HEK293 (cell line): ENCODE measurements at regions not wholly inside any gene's neighbourhood (a gene's known extent, or its start where the extent isn't known, plus 50 kb on each side); places are given as distances from the start of the nearest gene placed in this dataset.

ENCODE experiments used
- CTCF ChIA-PET: fragments of 350-600 bp; formaldehyde crosslinking; extraction: SDS; loops from one replicate; lab custom pipeline; 2021; ENCODE audit warnings: antibody characterized with exemption; lab: Yijun Ruan, JAX
- POLR2A ChIA-PET: fragments of 300-600 bp; formaldehyde crosslinking; extraction: SDS; loops from one replicate; lab custom pipeline; 2020; ENCODE audit warnings: antibody characterized with exemption, inconsistent platforms; lab: Yijun Ruan, JAX
- H3K27ac ChIP-seq: fragments of 200-500 bp; sonication (Bioruptor generic); 2 replicates; pipeline ENCODE4 v1.5.1; 2014; ENCODE audit warnings: low read depth, low read length, control low read depth, inconsistent platforms; ENCODE audit errors: extremely low read depth
- H3K36me3 ChIP-seq, 2 experiments: fragments of 200-500 bp in 1 of 2; sonication (Bioruptor generic) in 1 of 2; 1 replicate in 1 of 2; 2 replicates in 1 of 2; pipeline ENCODE4 v1.5.1; 2014 to 2017; ENCODE audit warnings: inconsistent platforms in 2 of 2, low read length in 2 of 2; ENCODE audit not compliant: control insufficient read depth in 2 of 2, insufficient read depth in 1 of 2
- H3K4me1 ChIP-seq: fragments of 200-500 bp; sonication (Bioruptor generic); 2 replicates; pipeline ENCODE4 v1.5.1; 2014; ENCODE audit warnings: mild to moderate bottlenecking, low read length, inconsistent platforms; ENCODE audit not compliant: control insufficient read depth, insufficient read depth
- H3K4me3 ChIP-seq: 2 replicates; pipeline ENCODE4 v1.5.1; 2011; ENCODE audit warnings: low read depth, mild to moderate bottlenecking, control low read depth, low read length, moderate library complexity
- H3K9me3 ChIP-seq: fragments of 200-500 bp; sonication (Bioruptor generic); 2 replicates; pipeline ENCODE4 v1.5.1; 2014; ENCODE audit warnings: low read depth, low read length, inconsistent platforms; ENCODE audit not compliant: control insufficient read depth, insufficient read depth
- GLIS1 ChIP-seq: fragments of 450-650 bp; formaldehyde crosslinking; IDR thresholded peaks from 2 replicates; pipeline ENCODE4 v1.5.1; 2016; ENCODE audit warnings: missing biosample characterization, missing genetic modification characterization
- HOXD13 ChIP-seq: sonication (generic); formaldehyde crosslinking; IDR thresholded peaks from 2 replicates; pipeline ENCODE4 v1.8.0; 2022; ENCODE audit warnings: missing genetic modification reagents, borderline replicate concordance
- PRDM2 ChIP-seq: fragments of 450-650 bp; formaldehyde crosslinking; IDR thresholded peaks from 2 replicates; pipeline ENCODE4 v1.5.1; 2016; ENCODE audit warnings: missing biosample characterization, missing genetic modification characterization, borderline replicate concordance
- SETDB1 ChIP-seq: IDR thresholded peaks from one replicate; pipeline ENCODE4 v1.6.1; 2017; ENCODE audit warnings: mild to moderate bottlenecking, low read length, moderate library complexity, mixed read lengths; ENCODE audit not compliant: insufficient read length
- TCF7L2 ChIP-seq: IDR thresholded peaks from 2 replicates; pipeline ENCODE4 v1.6.1; 2011; ENCODE audit warnings: low read depth, mild to moderate bottlenecking, inconsistent platforms, low read length, moderate library complexity, borderline replicate concordance
- YY2 ChIP-seq: fragments of 450-650 bp; formaldehyde crosslinking; IDR thresholded peaks from 2 replicates; pipeline ENCODE4 v1.5.1; 2016; ENCODE audit warnings: missing biosample characterization, missing genetic modification characterization
- ZBTB20 ChIP-seq: fragments of 450-650 bp; formaldehyde crosslinking; IDR thresholded peaks from 2 replicates; pipeline ENCODE4 v1.5.1; 2016; ENCODE audit warnings: missing biosample characterization, missing genetic modification characterization
- ZIC2 ChIP-seq: fragments of 450-650 bp; formaldehyde crosslinking; IDR thresholded peaks from 2 replicates; pipeline ENCODE4 v1.5.1; 2016; ENCODE audit warnings: missing biosample characterization, missing genetic modification characterization
- ZNF223 ChIP-seq: fragments of 450-650 bp; formaldehyde crosslinking; IDR thresholded peaks from 2 replicates; pipeline ENCODE4 v1.5.1; 2016; ENCODE audit warnings: missing biosample characterization, missing genetic modification characterization
- ZNF37A ChIP-seq: fragments of 450-650 bp; IDR thresholded peaks from 2 replicates; pipeline ENCODE4 v1.5.1; 2018; ENCODE audit warnings: missing biosample characterization, missing genetic modification characterization
- ZNF391 ChIP-seq: fragments of 450-650 bp; formaldehyde crosslinking; IDR thresholded peaks from 2 replicates; pipeline ENCODE4 v1.5.1; 2016; ENCODE audit warnings: low read depth, missing biosample characterization, missing genetic modification characterization, borderline replicate concordance
- ZNF600 ChIP-seq: fragments of 450-650 bp; formaldehyde crosslinking; IDR thresholded peaks from 2 replicates; pipeline ENCODE4 v1.5.1; 2016; ENCODE audit warnings: missing biosample characterization, missing genetic modification characterization
- ZXDB ChIP-seq: fragments of 450-650 bp; formaldehyde crosslinking; IDR thresholded peaks from 2 replicates; pipeline ENCODE4 v1.5.1; 2016; ENCODE audit warnings: missing biosample characterization, missing genetic modification characterization
- TF ChIP-seq, protein P1 (sequence below): fragments of 450-650 bp; formaldehyde crosslinking; IDR thresholded peaks from 2 replicates; pipeline ENCODE4; 2016; ENCODE audit warnings: missing biosample characterization, missing genetic modification characterization
- TF ChIP-seq, protein P2 (sequence below): fragments of 450-650 bp; formaldehyde crosslinking; conservative IDR thresholded peaks from 2 replicates; pipeline ENCODE4 v1.5.1; 2016; ENCODE audit warnings: low read depth, missing biosample characterization, missing genetic modification characterization

DNA sequence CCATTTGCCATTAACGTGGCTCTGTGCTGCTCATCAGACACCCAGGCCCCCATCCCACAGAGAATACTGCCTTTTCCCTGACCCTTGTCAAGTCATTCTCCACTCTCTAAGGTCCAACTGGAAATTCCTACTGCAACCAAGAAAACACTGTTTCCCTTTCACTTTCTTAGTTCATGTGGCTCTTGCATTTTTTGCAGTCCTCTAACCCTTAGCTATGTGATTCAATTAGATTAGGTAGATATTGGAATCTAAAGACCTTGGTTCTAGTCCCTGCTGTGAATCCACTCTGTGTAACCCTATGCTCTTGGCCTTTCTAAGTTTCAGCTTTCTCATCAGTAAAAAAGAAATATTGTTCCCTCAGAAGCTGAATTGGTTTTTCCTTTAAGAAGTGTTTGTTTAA, 649.4 kb downstream of the CCDC171 start (continued):
- no peak for TF ChIP-seq ZNF37A (tag by site-specific recombination)
- TF ChIP-seq, protein P1, sequence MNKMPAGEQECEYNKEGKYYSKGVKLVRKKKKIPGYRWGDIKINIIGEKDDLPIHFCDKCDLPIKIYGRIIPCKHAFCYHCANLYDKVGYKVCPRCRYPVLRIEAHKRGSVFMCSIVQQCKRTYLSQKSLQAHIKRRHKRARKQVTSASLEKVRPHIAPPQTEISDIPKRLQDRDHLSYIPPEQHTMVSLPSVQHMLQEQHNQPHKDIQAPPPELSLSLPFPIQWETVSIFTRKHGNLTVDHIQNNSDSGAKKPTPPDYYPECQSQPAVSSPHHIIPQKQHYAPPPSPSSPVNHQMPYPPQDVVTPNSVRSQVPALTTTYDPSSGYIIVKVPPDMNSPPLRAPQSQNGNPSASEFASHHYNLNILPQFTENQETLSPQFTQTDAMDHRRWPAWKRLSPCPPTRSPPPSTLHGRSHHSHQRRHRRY, result no peak
- TF ChIP-seq, all 188 proteins: peak for 0

DNA sequence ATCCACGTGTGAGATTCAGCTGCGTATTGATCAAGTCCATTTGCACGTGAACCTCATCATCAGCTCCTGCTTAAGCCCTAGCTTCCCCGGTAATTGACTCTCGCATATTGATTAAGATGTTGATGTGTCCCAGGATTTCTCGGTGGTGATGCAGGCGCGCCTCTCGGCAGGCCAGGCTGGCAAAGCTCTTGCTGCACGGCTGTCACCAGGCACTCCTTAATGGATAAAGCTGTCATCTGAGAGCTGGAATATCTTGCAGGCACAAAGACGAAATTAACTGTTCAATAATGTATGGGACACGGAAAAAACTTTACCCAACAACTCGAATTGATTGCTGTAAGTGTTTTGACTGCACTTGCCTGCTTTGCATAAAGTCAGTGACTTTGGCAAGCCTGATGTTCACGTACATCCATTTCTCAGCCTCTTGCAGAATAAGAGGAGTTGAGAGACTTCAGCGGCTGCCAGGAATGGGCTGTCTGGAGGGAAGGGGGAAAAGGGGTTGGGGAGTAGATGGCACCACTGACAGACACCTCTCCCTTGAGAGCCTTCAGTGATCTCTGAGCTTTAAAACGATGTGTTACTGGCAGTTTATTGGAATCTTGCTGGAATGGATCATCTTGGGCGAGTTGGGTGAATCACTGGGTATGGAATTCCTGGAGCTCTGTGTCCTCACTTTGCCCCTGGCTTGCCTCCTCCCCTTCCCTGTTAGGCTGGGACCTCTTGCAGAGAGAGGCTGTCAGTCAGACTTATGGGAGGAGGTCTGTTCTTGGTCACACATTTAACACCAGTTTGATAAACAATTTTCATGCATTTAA, 650.3 kb downstream of the CCDC171 start:
- H3K4me1 ChIP-seq, result no peaks in the 10 kb centered on the region
- H3K36me3 ChIP-seq, result no peaks in the 10 kb centered on the region
- POLR2A ChIA-PET, result no interaction called here
- no peak overlapping the region for H3K27ac ChIP-seq
- H3K9me3 ChIP-seq, result no peaks in the 10 kb centered on the region
- TF ChIP-seq GLIS1 (peak; percentile 65), PRDM2 (no peak), ZNF391 (tag by site-specific recombination) (no peak), ZNF223 (no peak)
- H3K4me3 ChIP-seq, result no peak overlapping the region
- CTCF ChIA-PET, result interaction anchor here (1.1 to 1.3 kb wide), 2 partner anchors 10 to 70 kb away, joined by 3 to 4 read pairs; no protein-coding TSS in a partner anchor

DNA sequence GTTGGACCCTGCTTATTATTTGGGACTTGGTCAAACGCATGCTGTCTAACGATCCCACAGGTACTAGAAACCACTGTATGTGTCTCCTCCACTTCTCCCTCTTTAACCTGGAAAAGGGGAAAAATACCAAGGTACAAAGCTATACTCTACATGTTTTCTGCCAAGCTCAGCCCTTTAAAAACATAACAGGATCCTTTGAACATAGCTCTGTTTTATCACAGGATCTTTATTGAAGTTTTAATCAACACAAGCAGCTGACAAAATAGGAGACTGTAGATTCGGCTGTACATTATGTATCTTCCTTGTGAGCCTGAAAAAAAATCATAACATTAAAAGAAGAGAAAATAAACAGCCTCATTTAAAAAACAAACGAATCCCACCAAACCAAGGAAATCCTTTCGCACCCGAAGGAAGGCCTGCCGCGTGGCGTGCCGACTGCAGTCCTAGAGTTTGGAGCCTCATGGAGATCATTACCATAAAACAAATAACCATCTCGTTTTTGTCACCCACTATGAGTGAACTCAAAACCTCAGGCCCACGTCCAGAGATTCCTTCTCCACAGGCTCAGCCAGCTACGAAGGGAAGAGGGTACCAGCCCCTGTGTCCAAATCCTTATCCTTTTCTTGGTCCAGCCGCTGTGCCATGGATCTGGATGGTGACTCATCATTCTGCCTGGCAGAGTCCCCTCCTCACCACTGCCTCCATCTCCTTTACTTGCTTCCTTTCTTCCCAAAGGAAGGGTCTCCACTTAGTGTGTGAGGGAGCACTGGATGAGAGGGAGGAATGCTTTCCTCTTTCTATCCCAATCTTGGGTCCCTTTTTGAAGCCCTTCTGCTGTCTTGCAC, 651.1 kb downstream of the CCDC171 start:
- H3K4me1 ChIP-seq, result no peaks in the 10 kb centered on the region
- CTCF ChIA-PET, result interaction anchor here (1.1 to 1.3 kb wide), 3 partner anchors 11 to 71 kb away, joined by 3 to 4 read pairs (median 3); no protein-coding TSS in a partner anchor
- H3K4me3 ChIP-seq, result no peak overlapping the region
- H3K36me3 ChIP-seq, result no peaks in the 10 kb centered on the region
- no peak overlapping the region for H3K27ac ChIP-seq
- no peaks in the 10 kb centered on the region for H3K9me3 ChIP-seq
- POLR2A ChIA-PET, result no interaction called here
- no peak for TF ChIP-seq TCF7L2
- no peak for TF ChIP-seq ZIC2 (tag by site-specific recombination)
- TF ChIP-seq, protein P2, sequence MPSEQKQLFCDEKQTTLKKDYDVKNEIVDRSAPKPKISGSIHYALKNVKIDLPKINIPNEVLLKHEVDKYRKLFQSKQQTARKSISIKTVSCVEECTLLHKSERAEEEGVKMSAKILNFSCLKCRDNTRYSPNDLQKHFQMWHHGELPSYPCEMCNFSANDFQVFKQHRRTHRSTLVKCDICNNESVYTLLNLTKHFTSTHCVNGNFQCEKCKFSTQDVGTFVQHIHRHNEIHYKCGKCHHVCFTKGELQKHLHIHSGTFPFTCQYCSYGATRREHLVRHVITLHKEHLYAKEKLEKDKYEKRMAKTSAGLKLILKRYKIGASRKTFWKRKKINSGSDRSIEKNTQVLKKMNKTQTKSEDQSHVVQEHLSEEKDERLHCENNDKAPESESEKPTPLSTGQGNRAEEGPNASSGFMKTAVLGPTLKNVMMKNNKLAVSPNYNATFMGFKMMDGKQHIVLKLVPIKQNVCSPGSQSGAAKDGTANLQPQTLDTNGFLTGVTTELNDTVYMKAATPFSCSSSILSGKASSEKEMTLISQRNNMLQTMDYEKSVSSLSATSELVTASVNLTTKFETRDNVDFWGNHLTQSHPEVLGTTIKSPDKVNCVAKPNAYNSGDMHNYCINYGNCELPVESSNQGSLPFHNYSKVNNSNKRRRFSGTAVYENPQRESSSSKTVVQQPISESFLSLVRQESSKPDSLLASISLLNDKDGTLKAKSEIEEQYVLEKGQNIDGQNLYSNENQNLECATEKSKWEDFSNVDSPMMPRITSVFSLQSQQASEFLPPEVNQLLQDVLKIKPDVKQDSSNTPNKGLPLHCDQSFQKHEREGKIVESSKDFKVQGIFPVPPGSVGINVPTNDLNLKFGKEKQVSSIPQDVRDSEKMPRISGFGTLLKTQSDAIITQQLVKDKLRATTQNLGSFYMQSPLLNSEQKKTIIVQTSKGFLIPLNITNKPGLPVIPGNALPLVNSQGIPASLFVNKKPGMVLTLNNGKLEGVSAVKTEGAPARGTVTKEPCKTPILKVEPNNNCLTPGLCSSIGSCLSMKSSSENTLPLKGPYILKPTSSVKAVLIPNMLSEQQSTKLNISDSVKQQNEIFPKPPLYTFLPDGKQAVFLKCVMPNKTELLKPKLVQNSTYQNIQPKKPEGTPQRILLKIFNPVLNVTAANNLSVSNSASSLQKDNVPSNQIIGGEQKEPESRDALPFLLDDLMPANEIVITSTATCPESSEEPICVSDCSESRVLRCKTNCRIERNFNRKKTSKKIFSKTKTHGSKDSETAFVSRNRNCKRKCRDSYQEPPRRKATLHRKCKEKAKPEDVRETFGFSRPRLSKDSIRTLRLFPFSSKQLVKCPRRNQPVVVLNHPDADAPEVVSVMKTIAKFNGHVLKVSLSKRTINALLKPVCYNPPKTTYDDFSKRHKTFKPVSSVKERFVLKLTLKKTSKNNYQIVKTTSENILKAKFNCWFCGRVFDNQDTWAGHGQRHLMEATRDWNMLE (tag by site-specific recombination), result no peak
- no peak for TF ChIP-seq HOXD13 (CRISPR knock-in tag)
- no peak for TF ChIP-seq ZXDB (tag by site-specific recombination)
- no peak for TF ChIP-seq SETDB1
- no peak for TF ChIP-seq ZBTB20 (tag by site-specific recombination)
- TF ChIP-seq YY2 (tag by site-specific recombination), result no peak
- no peak for TF ChIP-seq ZNF600 (tag by site-specific recombination)
